Osteoblast (primary cell): ENCODE measurements at regions not wholly inside any gene's neighbourhood (a gene's known extent, or its start where the extent isn't known, plus 50 kb on each side); places are given as distances from the start of the nearest gene placed in this dataset.

Experiments used
- DNase-seq: peaks from one replicate; pipeline ENCODE4 v3.0.0; 2011; ENCODE audit warnings: low spot score, mixed read lengths; ENCODE audit not compliant: insufficient read length; ENCODE audit errors: missing footprints
- H2AFZ ChIP-seq: 2 replicates; pipeline ENCODE4 v1.6.0; 2011; ENCODE audit warnings: mild to moderate bottlenecking, low read length
- H3K27ac ChIP-seq: 2 replicates; pipeline ENCODE4 v1.5.1; 2011; ENCODE audit warnings: mild to moderate bottlenecking, low read depth, low read length, moderate library complexity
- H3K27me3 ChIP-seq: 2 replicates; pipeline ENCODE4 v1.6.0; 2012; ENCODE audit warnings: mild to moderate bottlenecking, control low read depth, inconsistent platforms, low read length, moderate library complexity; ENCODE audit not compliant: insufficient read depth
- H3K36me3 ChIP-seq: 2 replicates; pipeline ENCODE4 v1.5.1; 2011; ENCODE audit warnings: mild to moderate bottlenecking, low read length, control low read depth, moderate library complexity; ENCODE audit not compliant: insufficient read depth
- H3K4me1 ChIP-seq: 2 replicates; pipeline ENCODE4 v1.5.1; 2011; ENCODE audit warnings: mild to moderate bottlenecking, low read length, control low read depth, moderate library complexity; ENCODE audit not compliant: insufficient read depth
- H3K4me2 ChIP-seq: 2 replicates; pipeline ENCODE4 v1.6.0; 2011; ENCODE audit warnings: mild to moderate bottlenecking, low read length; ENCODE audit not compliant: insufficient read depth
- H3K4me3 ChIP-seq: fragments of 200-600 bp; sonication (generic); 3 replicates; pipeline ENCODE4 v1.5.1; 2012; ENCODE audit warnings: mild to moderate bottlenecking, low read length, inconsistent platforms; ENCODE audit not compliant: insufficient read depth
- H3K79me2 ChIP-seq: 2 replicates; pipeline ENCODE4 v1.6.0; 2012; ENCODE audit warnings: mild to moderate bottlenecking, low read length, control low read depth, inconsistent platforms; ENCODE audit not compliant: insufficient read depth
- H3K9me3 ChIP-seq: 2 replicates; pipeline ENCODE4 v1.5.1; 2011; ENCODE audit warnings: low read depth, low read length, control low read depth
- H4K20me1 ChIP-seq: 2 replicates; pipeline ENCODE4 v1.6.0; 2012; ENCODE audit warnings: mild to moderate bottlenecking, low read length, control low read depth; ENCODE audit not compliant: insufficient read depth
- TF ChIP-seq, protein P1 (sequence below): IDR thresholded peaks from 2 replicates; pipeline ENCODE4 v1.5.1; 2011; ENCODE audit warnings: mild to moderate bottlenecking, low read depth, low read length, moderate library complexity; ENCODE audit errors: extremely low read depth

DNA sequence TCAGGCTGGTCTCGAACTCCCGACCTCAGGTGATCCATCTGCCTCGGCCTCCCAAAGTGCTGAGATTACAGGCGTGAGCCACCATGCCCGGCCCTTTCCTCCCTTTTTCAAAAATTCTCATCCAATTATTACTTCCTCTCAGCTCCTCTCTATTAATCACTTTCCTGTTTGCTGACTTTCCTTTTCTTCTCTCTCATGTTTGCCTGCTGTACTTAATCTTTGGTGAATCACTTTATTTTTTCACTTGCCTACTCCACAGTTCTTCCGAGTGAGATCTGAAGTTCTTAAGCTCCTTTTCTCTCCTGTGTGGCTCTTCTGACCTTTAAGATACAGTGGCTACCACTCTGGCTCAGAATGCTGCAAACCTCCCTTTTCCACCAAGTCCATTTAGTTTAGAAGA, 126.3 kb upstream of the SERTAD2 start:
- H3K27me3 ChIP-seq: no peaks in the 10 kb centered on the region
- H3K36me3 ChIP-seq: no peaks in the 10 kb centered on the region
- H3K4me2 ChIP-seq: no peak overlapping the region
- peaks cover 40% of the 10 kb centered on the region for H3K4me1 ChIP-seq
- TF ChIP-seq, protein P1, sequence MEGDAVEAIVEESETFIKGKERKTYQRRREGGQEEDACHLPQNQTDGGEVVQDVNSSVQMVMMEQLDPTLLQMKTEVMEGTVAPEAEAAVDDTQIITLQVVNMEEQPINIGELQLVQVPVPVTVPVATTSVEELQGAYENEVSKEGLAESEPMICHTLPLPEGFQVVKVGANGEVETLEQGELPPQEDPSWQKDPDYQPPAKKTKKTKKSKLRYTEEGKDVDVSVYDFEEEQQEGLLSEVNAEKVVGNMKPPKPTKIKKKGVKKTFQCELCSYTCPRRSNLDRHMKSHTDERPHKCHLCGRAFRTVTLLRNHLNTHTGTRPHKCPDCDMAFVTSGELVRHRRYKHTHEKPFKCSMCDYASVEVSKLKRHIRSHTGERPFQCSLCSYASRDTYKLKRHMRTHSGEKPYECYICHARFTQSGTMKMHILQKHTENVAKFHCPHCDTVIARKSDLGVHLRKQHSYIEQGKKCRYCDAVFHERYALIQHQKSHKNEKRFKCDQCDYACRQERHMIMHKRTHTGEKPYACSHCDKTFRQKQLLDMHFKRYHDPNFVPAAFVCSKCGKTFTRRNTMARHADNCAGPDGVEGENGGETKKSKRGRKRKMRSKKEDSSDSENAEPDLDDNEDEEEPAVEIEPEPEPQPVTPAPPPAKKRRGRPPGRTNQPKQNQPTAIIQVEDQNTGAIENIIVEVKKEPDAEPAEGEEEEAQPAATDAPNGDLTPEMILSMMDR: no peak
- H4K20me1 ChIP-seq: no peaks in the 10 kb centered on the region
- H3K9me3 ChIP-seq: no peaks in the 10 kb centered on the region
- no peaks in the 10 kb centered on the region for H3K79me2 ChIP-seq
- no peak overlapping the region for H2AFZ ChIP-seq
- no peak overlapping the region for H3K4me3 ChIP-seq
- H3K27ac ChIP-seq: peak overlapping the region; percentile 94
- peak; percentile 67 for DNase-seq

DNA sequence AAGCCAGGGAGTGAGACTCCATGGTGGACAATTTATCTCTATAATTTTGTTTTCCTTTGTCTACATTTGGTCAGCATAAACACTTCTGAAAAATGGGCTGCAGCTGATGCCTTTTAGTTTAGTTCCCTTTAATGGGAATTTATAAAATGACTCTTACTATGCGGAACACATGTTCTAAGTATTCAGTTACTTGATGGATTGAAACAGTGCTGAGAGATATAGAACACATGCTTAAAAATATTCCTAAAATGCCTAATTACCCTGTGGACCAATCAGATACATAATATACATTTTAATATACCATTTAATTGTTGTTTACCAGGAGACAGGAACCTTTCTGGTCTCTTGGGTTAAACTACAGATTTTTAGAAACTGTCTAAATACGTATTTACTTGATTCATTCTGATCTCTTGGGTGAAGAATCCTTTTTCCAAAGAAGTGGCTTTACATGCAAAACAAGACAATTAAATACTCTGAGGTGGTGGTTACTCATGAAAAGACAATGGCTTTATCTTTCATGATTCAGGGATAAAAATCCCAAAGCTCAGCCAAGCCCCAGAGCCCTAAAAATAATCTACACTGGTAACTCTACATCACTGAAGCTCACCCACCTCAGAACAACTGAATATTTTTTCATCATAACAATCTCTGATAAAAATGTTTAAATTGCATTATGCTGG, 128.1 kb upstream of the SERTAD2 start:
- Histone ChIP-seq H3K27ac (peak overlapping the region; percentile 90), H3K36me3 (no peaks in the 10 kb centered on the region), H4K20me1 (no peaks in the 10 kb centered on the region), H2AFZ (no peak overlapping the region), H3K4me1 (peaks cover 40% of the 10 kb centered on the region), H3K27me3 (no peaks in the 10 kb centered on the region), H3K4me2 (peak overlapping the region; percentile 42), H3K4me3 (no peak overlapping the region), H3K9me3 (no peaks in the 10 kb centered on the region), H3K79me2 (no peaks in the 10 kb centered on the region)
- peak; percentile 90 for DNase-seq
- TF ChIP-seq, protein P1: no peak

DNA sequence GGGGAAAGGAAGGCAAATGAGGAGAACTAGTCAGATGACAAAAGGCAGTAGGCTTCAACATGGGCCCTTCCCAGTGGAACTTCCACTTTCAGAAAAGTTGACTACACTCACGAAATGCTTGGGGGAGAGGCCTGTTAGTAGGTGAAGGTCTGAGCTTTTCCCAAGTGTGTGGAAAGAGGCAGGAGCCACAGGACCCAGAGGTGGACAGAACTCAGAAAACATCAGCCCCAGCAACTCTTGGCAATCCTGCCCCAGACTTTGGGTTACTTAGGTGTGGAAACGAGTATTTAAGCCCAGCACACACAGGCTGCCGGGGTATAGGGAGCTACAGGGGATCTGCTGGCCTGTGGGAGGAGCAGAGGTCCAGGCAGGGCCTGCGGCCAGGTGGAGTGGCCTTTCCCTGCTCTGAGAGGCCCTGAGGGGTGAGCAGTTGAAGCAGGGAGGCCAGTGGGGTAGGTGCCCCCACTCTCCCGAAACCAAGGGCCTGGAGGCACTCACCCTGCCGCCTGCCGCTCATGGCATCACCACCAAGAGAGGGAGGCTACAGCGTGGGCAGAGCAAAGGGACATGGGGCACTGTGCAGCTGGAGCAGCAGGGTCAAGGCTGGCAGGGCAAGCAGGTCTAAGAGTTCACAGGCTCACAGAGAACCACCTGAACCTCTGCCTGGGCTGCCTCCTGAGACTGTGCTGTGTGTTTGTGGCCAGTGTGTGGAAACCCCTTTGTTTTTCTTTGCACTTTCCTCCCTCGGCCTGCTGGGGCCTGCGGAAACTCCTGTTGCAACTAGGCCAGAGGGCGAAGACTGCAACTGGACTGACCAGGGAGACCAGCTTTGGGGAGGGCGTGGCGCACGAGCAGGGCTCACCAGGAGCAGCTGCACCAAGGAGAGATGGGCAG, 130.7 kb upstream of the SERTAD2 start:
- Histone ChIP-seq H3K9me3 (no peaks in the 10 kb centered on the region), H3K4me1 (peaks cover 30% of the 10 kb centered on the region), H2AFZ (no peak overlapping the region), H3K79me2 (no peaks in the 10 kb centered on the region), H3K4me3 (no peak overlapping the region), H3K4me2 (no peak overlapping the region), H3K27ac (no peak overlapping the region), H3K36me3 (no peaks in the 10 kb centered on the region), H3K27me3 (no peaks in the 10 kb centered on the region), H4K20me1 (no peaks in the 10 kb centered on the region)
- TF ChIP-seq, protein P1: no peak
- DNase-seq: no peak

DNA sequence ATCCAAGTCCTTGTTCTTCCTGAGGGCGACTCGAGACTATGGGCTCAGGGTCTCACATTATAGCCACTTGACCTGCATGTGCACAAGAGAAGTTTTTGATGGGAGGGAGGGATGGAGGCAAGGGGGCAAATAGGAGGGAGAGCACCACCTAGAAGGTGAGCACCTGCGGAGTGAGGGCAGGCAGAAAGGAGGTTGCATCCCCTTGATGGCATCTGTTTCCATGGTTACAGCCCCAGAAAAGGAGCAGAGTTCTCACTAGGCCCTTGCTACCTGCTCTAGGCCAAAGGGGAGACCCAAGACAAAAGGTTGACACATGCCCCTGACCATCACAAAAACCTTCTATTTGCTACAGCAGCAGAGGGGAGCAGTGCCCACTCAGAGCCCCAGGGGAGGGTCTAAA, 131.5 kb upstream of the SERTAD2 start:
- no peak overlapping the region for H3K27ac ChIP-seq
- no peak for DNase-seq
- no peaks in the 10 kb centered on the region for H3K9me3 ChIP-seq
- H3K27me3 ChIP-seq: no peaks in the 10 kb centered on the region
- TF ChIP-seq, protein P1: no peak
- H3K4me2 ChIP-seq: no peak overlapping the region
- H2AFZ ChIP-seq: no peak overlapping the region
- no peaks in the 10 kb centered on the region for H3K79me2 ChIP-seq
- no peaks in the 10 kb centered on the region for H3K36me3 ChIP-seq
- H3K4me1 ChIP-seq: peaks cover 23% of the 10 kb centered on the region
- H4K20me1 ChIP-seq: no peaks in the 10 kb centered on the region
- no peak overlapping the region for H3K4me3 ChIP-seq
